Neural crest cell (in vitro differentiated cells): ENCODE measurements at regions not wholly inside any gene's neighbourhood (a gene's known extent, or its start where the extent isn't known, plus 50 kb on each side); places are given as distances from the start of the nearest gene placed in this dataset.

ENCODE experiments used
- DNase-seq: peaks from one replicate; pipeline ENCODE4 v3.0.0; 2021; ENCODE audit warnings: low read depth, mixed read lengths, low spot score
- H3K27ac Mint-ChIP-seq: one replicate; pipeline ENCODE4 v1.8.0; 2021; ENCODE audit warnings: mild to moderate bottlenecking, mixed read lengths; ENCODE audit not compliant: unreplicated experiment
- H3K27me3 Mint-ChIP-seq: 2 replicates; pipeline ENCODE4 v1.8.0; 2021; ENCODE audit warnings: low read depth, mild to moderate bottlenecking, mixed read lengths
- H3K36me3 Mint-ChIP-seq: 2 replicates; pipeline ENCODE4 v1.8.0; 2021; ENCODE audit warnings: low read depth, mild to moderate bottlenecking, mixed read lengths
- H3K4me1 Mint-ChIP-seq: 2 replicates; pipeline ENCODE4 v1.8.0; 2021; ENCODE audit warnings: mixed read lengths
- H3K4me3 Mint-ChIP-seq: one replicate; pipeline ENCODE4 v1.8.0; 2021; ENCODE audit warnings: mild to moderate bottlenecking, mixed read lengths
- H3K9me3 Mint-ChIP-seq: 2 replicates; pipeline ENCODE4 v1.8.0; 2021; ENCODE audit warnings: mixed read lengths
- TF ChIP-seq, protein P1 (sequence below): fragments of 200-600 bp; sonication (generic); conservative IDR thresholded peaks from 2 replicates; pipeline ENCODE4 v1.5.0; 2021; ENCODE audit warnings: antibody characterized with exemption, mild to moderate bottlenecking

DNA sequence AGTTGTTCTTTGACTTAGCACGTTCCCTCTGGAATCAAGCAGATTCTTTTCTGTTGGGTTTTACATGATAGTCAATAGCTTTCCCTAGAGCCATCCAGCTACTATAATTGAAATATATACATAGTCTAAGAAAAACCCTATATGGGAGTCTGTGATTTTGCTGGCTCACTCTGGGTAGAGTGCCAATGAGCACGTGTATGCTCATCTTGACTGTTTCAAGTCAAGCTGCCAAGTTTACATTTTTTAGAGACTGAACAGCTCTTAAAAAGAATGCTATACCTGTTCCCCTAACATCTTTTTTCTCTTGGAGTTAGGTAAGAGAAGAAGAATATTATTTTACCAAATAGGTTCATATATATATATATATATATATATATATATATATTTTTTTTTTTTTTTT, 182.8 kb upstream of the NRIP1 start:
- H3K27ac Mint-ChIP-seq: no peak overlapping the region
- peaks cover 27% of the 10 kb centered on the region for H3K4me1 Mint-ChIP-seq
- peaks cover 3% of the 10 kb centered on the region for H3K9me3 Mint-ChIP-seq
- no peak overlapping the region for H3K4me3 Mint-ChIP-seq
- no peaks in the 10 kb centered on the region for H3K36me3 Mint-ChIP-seq
- TF ChIP-seq, protein P1, sequence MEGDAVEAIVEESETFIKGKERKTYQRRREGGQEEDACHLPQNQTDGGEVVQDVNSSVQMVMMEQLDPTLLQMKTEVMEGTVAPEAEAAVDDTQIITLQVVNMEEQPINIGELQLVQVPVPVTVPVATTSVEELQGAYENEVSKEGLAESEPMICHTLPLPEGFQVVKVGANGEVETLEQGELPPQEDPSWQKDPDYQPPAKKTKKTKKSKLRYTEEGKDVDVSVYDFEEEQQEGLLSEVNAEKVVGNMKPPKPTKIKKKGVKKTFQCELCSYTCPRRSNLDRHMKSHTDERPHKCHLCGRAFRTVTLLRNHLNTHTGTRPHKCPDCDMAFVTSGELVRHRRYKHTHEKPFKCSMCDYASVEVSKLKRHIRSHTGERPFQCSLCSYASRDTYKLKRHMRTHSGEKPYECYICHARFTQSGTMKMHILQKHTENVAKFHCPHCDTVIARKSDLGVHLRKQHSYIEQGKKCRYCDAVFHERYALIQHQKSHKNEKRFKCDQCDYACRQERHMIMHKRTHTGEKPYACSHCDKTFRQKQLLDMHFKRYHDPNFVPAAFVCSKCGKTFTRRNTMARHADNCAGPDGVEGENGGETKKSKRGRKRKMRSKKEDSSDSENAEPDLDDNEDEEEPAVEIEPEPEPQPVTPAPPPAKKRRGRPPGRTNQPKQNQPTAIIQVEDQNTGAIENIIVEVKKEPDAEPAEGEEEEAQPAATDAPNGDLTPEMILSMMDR: no peak
- DNase-seq: no peak
- no peaks in the 10 kb centered on the region for H3K27me3 Mint-ChIP-seq

DNA sequence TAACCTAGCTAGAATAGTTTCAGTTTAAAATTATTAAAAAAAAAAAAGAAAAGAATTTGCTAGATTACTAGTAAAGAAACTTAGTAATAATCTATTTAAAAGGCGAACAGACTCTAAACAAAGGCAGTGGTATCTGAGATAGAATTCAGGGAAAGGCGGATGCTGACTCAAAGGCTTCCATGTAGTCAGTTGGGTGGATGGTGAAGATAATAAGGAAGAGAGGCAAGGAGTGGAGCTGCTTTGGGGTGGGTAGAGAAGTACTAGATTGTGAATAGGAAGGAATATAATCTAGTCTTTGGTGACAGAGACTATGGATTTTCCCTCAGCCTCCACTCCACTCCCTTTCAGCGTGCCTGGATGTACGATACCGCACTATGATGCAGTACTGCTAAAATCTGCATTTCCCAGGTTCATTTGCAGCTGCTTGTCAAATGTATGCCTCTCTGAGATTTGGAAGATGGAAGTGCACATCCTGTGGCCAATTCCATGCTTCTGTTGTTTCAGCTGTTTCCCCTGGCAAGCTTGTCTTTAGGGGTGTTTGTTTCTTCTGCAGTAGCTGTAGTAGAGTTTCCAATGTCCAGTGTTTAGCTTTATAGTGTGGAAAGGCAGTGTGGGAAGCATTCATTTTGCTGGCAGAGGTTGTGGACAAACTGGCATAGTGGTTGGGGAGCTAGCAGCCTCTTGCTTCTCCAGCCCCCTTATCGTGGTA, 184.6 kb upstream of the NRIP1 start:
- Mint-ChIP-seq H3K27me3 (no peaks in the 10 kb centered on the region), H3K36me3 (no peaks in the 10 kb centered on the region), H3K27ac (no peak overlapping the region), H3K4me1 (peaks cover 20% of the 10 kb centered on the region), H3K4me3 (no peak overlapping the region), H3K9me3 (peaks cover 7% of the 10 kb centered on the region)
- DNase-seq: no peak
- TF ChIP-seq, protein P1: no peak

DNA sequence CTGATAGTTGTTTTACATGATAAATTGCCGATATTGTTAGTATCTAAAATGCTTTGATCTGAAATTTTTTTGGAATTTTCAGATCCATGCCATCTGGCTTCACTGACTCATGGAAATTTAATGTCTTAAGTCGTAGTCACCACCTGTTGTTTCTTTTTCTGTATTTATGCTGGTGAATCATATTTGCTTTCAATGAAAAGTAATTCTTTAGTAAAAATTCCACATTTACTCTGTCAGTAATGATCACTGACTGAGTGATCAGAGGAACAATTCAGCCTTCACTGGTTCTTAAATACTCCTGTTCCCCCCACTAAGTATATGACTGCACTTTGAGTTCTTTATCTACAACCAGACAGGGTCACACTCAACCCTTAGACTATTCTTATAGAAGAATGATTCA, 185.6 kb upstream of the NRIP1 start:
- Mint-ChIP-seq H3K36me3 (no peaks in the 10 kb centered on the region), H3K9me3 (peaks cover 7% of the 10 kb centered on the region), H3K4me3 (no peak overlapping the region), H3K27ac (no peak overlapping the region), H3K27me3 (no peaks in the 10 kb centered on the region), H3K4me1 (peaks cover 17% of the 10 kb centered on the region)
- TF ChIP-seq, protein P1: no peak
- no peak for DNase-seq

DNA sequence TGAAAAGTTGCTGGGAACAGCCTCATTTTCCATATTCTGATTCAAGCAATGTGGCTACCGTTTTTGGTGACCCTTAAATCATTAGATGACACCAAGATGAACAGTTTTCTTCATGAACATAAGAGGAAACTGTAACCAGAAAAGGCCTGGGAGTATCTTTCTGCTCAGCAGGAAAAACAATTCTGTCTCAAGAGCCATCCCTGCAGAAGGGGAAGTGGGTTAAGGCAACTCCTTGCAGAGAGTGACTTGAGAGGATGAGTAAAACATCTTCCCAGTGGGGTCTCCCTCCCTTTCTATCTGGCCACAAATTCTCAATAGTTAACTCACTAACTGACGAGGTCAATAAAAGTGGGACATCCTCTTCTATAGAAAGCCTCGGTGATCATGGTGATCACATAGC, 187.6 kb upstream of the NRIP1 start:
- Mint-ChIP-seq H3K9me3 (peaks cover 7% of the 10 kb centered on the region), H3K4me3 (no peak overlapping the region), H3K27me3 (no peaks in the 10 kb centered on the region), H3K4me1 (no peaks in the 10 kb centered on the region), H3K36me3 (no peaks in the 10 kb centered on the region), H3K27ac (no peak overlapping the region)
- TF ChIP-seq, protein P1: no peak
- no peak for DNase-seq

DNA sequence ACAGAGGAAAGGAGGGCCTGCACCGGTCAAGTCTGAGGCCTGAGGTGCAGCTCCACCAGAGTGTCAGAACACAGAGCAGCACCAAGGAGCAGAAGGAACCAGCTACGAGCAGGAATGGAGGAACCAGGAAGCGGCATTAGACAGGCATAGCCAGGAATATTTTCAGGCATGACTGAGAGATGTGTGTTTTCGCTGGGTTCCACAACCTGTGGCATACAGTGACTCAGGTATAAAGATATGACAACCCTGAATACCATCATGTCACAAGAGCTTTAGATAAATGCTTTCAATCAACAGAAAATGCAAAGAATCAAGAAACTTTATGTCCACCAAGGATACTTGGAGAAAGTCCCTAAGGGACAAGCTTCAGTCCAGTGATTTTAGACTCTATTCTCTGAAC, 189.3 kb upstream of the NRIP1 start:
- H3K36me3 Mint-ChIP-seq: no peaks in the 10 kb centered on the region
- no peak overlapping the region for H3K27ac Mint-ChIP-seq
- no peaks in the 10 kb centered on the region for H3K27me3 Mint-ChIP-seq
- peaks cover 7% of the 10 kb centered on the region for H3K9me3 Mint-ChIP-seq
- no peak overlapping the region for H3K4me3 Mint-ChIP-seq
- DNase-seq: no peak
- TF ChIP-seq, protein P1: no peak
- H3K4me1 Mint-ChIP-seq: no peaks in the 10 kb centered on the region
